ENCODE measurements at regions not wholly inside any gene's neighbourhood (a gene's known extent, or its start where the extent isn't known, plus 50 kb on each side); places are given as distances from the start of the nearest gene placed in this dataset.
A peak's percentile ranks its signal among the peaks of the same experiment; 100 is the strongest.

DNA sequence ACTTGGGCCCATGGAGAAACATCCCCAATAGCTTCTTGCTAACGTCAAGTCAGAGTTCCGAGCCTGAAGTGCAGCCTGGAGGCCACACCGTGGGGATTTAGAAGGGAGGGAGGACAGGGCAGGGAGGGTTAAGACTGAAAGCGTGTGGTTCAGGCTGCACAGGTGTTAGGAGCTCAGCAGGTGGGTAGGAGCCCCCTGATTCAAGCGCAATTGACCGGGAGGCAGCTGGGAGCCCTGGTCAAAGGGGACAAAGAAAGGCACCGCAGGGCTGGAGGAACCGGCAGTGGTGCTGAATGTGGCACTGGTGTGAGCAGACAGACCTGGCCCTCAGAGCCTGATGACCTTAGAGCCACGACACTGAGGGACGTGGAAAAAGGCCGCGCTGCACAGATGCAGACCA lies 149.6 kb downstream of the TMEM18 start:
- TF ChIP-seq, protein P1, sequence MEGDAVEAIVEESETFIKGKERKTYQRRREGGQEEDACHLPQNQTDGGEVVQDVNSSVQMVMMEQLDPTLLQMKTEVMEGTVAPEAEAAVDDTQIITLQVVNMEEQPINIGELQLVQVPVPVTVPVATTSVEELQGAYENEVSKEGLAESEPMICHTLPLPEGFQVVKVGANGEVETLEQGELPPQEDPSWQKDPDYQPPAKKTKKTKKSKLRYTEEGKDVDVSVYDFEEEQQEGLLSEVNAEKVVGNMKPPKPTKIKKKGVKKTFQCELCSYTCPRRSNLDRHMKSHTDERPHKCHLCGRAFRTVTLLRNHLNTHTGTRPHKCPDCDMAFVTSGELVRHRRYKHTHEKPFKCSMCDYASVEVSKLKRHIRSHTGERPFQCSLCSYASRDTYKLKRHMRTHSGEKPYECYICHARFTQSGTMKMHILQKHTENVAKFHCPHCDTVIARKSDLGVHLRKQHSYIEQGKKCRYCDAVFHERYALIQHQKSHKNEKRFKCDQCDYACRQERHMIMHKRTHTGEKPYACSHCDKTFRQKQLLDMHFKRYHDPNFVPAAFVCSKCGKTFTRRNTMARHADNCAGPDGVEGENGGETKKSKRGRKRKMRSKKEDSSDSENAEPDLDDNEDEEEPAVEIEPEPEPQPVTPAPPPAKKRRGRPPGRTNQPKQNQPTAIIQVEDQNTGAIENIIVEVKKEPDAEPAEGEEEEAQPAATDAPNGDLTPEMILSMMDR (IDR thresholded peaks at IDR 0.05) = no peak
- no peak for TF ChIP-seq POLR2A (IDR thresholded peaks at IDR 0.05)
- peak in 1 of 2 donors; percentile 49 for DNase-seq (ENCODE audit: low spot score in 2 of 2)
- intact Hi-C loops (cut with DNase I; ENCODE audit: low total_unique reads) = no loop called here
- no peak overlapping the region for H3K4me3 ChIP-seq (ENCODE audit: low read depth, poor library complexity, severe bottlenecking)
- 72 to 75% methylated on average over 12 of the region's 12 CpGs for WGBS, 2 donors

DNA sequence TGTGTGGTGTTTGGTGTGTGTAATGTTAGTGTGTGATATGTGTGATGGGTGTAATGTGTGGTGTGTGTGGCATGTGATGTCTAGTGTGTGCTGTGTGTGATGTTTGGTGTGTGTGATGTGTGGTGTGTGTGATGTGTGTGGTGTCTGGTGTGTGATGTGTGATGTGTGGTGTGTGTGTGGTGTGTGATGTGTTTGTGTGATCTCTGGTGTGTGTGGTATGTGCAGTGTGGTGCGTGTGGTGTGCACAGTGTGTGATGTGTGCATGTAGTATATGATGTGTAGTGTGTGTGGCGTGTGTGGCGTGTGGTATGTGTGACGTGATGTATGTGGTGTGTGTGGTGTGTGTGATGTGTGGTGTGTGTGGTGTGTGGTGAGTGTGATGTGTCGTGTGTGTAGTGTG lies 150.3 kb downstream of the TMEM18 start:
- intact Hi-C loops (cut with DNase I; ENCODE audit: low total_unique reads) = no loop called here
- 90 to 94% methylated on average over 5 of the region's 5 CpGs for WGBS, 2 donors

DNA sequence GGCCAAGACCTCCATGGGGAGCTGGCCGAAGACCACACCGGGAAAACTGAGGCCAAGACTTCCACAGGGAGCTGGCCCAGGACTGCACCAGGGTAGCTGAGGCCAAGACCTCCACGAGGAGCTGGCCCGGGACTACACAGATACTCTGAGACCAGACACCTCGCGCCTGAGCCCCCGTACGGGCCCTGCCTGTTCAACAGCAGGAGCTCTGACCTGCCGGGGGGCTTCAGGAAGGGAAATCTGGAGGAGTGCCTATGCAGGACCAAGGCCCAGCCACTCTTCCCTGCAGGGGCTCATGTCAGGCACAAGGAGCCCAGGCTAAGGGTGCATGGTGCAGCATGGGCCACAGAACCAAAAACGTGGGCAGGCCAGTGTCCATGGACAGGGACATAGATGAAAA lies 151.6 kb downstream of the TMEM18 start:
- DNase-seq (ENCODE audit: low spot score in 2 of 2) = peak in 1 of 2 donors; percentile 18
- no peak for TF ChIP-seq POLR2A (IDR thresholded peaks at IDR 0.05)
- TF ChIP-seq, protein P1 (IDR thresholded peaks at IDR 0.05) = no peak
- 89 to 96% methylated on average over 9 to 10 of the region's 10 CpGs for WGBS, 2 donors
- no peak overlapping the region for H3K4me3 ChIP-seq (ENCODE audit: low read depth, poor library complexity, severe bottlenecking)
- intact Hi-C loops (cut with DNase I; ENCODE audit: low total_unique reads) = no loop called here

More for the DNA sequence above, 150.3 kb downstream of the TMEM18 start:
- DNase-seq (ENCODE audit: low spot score in 2 of 2) = peak in 1 of 2 donors; percentile 6
- TF ChIP-seq, protein P1 (IDR thresholded peaks at IDR 0.05) = no peak
- no peak for TF ChIP-seq POLR2A (IDR thresholded peaks at IDR 0.05)
- H3K4me3 ChIP-seq (ENCODE audit: low read depth, poor library complexity, severe bottlenecking) = no peak overlapping the region

DNA sequence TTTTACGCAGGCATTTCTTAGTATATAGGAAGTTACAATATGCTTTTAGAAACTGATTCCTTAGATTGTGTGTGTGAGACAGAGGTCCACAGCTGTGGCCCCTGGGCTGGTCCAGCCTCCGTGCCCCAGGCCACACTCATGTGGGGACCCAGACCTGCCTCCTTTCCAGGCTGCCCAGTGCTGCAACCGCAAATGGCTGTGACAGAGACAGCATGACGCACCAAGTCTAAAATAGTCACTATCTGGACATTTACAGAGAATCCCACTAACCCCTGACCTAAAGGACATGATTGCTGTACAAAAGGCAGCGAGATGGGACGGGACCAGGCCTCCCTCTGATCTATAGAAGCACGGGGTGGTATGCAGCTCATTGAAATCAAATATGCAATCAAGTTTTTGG lies 152.2 kb downstream of the TMEM18 start:
- 81 to 89% methylated on average over 7 of the region's 7 CpGs for WGBS, 2 donors
- H3K4me3 ChIP-seq (ENCODE audit: low read depth, poor library complexity, severe bottlenecking) = no peak overlapping the region
- intact Hi-C loops (cut with DNase I; ENCODE audit: low total_unique reads) = no loop called here
- no peak for TF ChIP-seq POLR2A (IDR thresholded peaks at IDR 0.05)
- TF ChIP-seq, protein P1 (IDR thresholded peaks at IDR 0.05) = no peak
- DNase-seq (ENCODE audit: low spot score in 2 of 2) = peak in 1 of 2 donors; percentile 32

DNA sequence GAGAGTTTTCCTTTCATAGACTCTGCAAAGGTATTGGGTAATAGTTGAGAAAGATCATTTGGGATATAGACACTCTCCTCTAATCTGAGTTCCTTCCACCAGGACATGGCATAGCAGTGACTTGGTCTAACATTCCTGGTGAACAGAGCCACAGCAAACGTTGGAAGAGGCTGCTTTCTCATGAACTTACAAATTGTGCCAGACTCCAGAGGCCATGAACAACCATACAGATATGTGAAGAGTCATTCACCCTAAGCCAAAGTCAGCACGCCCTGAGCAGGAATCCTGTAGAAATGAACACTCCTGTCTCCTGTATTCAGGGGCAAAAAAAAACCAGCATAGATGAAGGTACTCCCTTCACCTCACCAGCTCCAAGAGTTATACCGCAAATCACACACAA lies 152.8 kb downstream of the TMEM18 start:
- no peak overlapping the region for H3K4me3 ChIP-seq (ENCODE audit: low read depth, poor library complexity, severe bottlenecking)
- intact Hi-C loops (cut with DNase I; ENCODE audit: low total_unique reads) = no loop called here
- TF ChIP-seq POLR2A (IDR thresholded peaks at IDR 0.05) = no peak
- TF ChIP-seq, protein P1 (IDR thresholded peaks at IDR 0.05) = no peak
- WGBS, 2 donors = 55 to 64% methylated on average over 3 of the region's 3 CpGs
- DNase-seq (ENCODE audit: low spot score in 2 of 2) = peak in 1 of 2 donors; percentile 25

DNA sequence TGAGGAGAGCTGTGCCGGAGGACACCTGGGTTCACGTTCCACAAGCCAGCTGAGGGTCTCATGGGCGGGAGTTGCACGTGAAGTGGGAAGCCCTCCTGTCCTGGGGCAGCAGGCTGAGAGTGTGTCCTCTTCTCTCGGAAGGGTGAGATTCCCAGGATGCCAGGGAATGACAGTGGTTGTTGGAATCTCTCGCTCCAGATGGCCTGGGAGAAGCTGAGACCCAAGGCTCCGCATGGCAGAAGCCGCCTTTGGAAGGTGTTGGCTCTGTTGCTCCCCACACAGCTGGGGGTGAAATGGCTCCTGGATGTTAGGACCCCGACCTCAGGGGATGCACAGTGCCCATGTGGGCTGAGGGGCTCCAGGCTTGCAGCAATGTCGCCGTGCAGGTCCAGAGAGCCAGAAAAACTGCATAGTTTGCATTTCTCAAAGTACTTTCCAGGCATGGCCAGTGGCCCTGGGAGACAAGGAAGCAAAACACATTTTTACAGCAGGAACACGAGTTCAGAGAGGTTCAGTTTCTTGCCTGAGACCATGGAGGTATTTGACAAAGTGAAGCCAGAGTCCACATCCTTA lies 153.4 kb downstream of the TMEM18 start:
- DNase-seq (ENCODE audit: low spot score in 2 of 2) = peak in 1 of 2 donors; percentile 54
- TF ChIP-seq POLR2A (IDR thresholded peaks at IDR 0.05) = no peak
- WGBS, 2 donors = 75 to 81% methylated on average over 12 of the region's 12 CpGs
- intact Hi-C loops (cut with DNase I; ENCODE audit: low total_unique reads) = no loop called here
- no peak overlapping the region for H3K4me3 ChIP-seq (ENCODE audit: low read depth, poor library complexity, severe bottlenecking)
